ENCODE measurements at regions not wholly inside any gene's neighbourhood (a gene's known extent, or its start where the extent isn't known, plus 50 kb on each side); places are given as distances from the start of the nearest gene placed in this dataset.

DNA sequence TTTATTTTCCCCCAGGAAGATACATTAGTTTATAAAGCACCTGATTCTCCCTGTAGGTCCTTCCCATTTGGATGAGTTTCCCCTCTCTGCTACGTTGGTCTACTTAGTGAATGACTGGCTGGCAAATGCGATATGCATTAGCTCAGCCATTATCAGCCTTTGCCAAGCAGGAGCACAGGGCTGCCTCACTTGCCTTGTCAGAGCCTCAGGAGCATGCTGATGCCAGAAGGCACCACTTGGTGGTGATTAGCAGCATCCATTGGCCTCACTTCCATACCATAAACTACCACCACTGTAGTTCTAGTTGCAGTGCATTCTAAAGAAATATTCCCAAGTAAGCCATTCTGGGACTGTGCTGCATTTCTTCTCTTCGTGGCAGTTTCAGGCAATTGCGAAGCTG is 442.8 kb upstream of the CHST9 start:
- Histone ChIP-seq H3K27me3 (no peaks in the 10 kb centered on the region), H3K4me3 (ENCODE audit: low read depth in 1 of 2, low read length in 1 of 2) (no peak overlapping the region), H3K36me3 (no peaks in the 10 kb centered on the region), H3K9me3 (no peaks in the 10 kb centered on the region), H3K4me1 (ENCODE audit: control insufficient read depth in 1 of 2, insufficient read depth in 1 of 2, low read depth in 1 of 2, low read length in 1 of 2) (no peaks in the 10 kb centered on the region), H3K27ac (no peak overlapping the region)
- TF ChIP-seq, protein P1, sequence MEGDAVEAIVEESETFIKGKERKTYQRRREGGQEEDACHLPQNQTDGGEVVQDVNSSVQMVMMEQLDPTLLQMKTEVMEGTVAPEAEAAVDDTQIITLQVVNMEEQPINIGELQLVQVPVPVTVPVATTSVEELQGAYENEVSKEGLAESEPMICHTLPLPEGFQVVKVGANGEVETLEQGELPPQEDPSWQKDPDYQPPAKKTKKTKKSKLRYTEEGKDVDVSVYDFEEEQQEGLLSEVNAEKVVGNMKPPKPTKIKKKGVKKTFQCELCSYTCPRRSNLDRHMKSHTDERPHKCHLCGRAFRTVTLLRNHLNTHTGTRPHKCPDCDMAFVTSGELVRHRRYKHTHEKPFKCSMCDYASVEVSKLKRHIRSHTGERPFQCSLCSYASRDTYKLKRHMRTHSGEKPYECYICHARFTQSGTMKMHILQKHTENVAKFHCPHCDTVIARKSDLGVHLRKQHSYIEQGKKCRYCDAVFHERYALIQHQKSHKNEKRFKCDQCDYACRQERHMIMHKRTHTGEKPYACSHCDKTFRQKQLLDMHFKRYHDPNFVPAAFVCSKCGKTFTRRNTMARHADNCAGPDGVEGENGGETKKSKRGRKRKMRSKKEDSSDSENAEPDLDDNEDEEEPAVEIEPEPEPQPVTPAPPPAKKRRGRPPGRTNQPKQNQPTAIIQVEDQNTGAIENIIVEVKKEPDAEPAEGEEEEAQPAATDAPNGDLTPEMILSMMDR (IDR thresholded peaks at IDR 0.05): no peak

DNA sequence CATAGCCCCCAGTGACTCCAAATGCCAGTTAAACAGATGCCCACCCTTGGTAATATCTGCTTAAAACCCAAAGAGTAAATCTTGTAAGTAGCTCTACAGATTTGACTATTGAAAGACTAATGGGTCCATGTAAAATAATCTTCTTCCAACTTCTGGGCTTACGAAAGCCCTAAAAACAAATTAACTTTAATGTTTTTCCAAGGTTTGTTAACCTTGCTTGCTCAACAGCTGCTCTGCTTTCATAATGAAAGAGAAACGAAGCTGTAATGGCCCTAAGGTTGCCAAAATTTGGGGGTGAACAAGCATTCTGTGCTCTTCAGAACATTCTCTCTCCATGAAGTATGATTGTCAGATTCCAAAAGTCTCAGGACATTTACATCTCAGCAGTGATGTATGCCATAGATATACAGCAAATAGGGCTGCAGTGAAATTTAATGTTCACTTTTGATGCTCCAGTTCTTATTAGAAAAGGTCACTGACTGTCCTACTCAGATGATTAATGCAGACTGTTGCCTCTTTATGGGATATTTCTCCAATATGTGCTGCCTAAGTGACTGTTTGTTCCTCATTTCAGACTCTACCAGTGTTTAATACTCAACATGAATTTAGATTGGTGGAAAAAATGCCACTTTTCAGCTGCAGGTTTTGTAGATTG is 436.3 kb upstream of the CHST9 start:
- no peaks in the 10 kb centered on the region for H3K9me3 ChIP-seq
- no peaks in the 10 kb centered on the region for H3K36me3 ChIP-seq
- no peaks in the 10 kb centered on the region for H3K27me3 ChIP-seq
- H3K4me1 ChIP-seq (ENCODE audit: control insufficient read depth in 1 of 2, insufficient read depth in 1 of 2, low read depth in 1 of 2, low read length in 1 of 2): no peaks in the 10 kb centered on the region
- no peak overlapping the region for H3K4me3 ChIP-seq (ENCODE audit: low read depth in 1 of 2, low read length in 1 of 2)
- TF ChIP-seq, protein P1 (IDR thresholded peaks at IDR 0.05): no peak
- H3K27ac ChIP-seq: no peak overlapping the region

DNA sequence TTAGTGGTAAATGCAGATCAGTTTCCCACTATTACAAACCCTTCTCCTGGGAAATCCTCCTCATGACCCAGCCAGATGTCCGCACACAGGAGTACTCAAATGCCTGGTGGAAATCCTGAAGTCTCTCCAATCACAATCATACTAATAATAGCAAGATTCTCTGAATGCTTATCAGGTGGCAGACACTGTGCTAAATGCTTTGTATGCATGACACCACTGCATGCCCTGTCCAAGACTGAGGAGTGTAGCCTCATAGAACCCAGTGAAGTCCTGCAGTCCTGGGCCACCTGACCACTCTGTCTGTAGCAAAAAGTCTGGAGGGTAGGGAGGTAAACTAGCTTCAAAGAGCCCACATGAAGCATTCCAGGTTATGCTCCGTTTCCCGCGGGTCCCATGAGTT is 434.8 kb upstream of the CHST9 start:
- Histone ChIP-seq H3K9me3 (no peaks in the 10 kb centered on the region), H3K27ac (no peak overlapping the region), H3K27me3 (no peaks in the 10 kb centered on the region), H3K4me3 (ENCODE audit: low read depth in 1 of 2, low read length in 1 of 2) (no peak overlapping the region), H3K4me1 (ENCODE audit: control insufficient read depth in 1 of 2, insufficient read depth in 1 of 2, low read depth in 1 of 2, low read length in 1 of 2) (no peaks in the 10 kb centered on the region), H3K36me3 (no peaks in the 10 kb centered on the region)
- TF ChIP-seq, protein P1 (IDR thresholded peaks at IDR 0.05): no peak

GRCh38 chr18:27619090-27619772 is 434.1 kb upstream of the CHST9 start:
- H3K4me1 ChIP-seq (ENCODE audit: control insufficient read depth in 1 of 2, insufficient read depth in 1 of 2, low read depth in 1 of 2, low read length in 1 of 2): no peaks in the 10 kb centered on the region
- H3K27ac ChIP-seq: no peak overlapping the region
- H3K4me3 ChIP-seq (ENCODE audit: low read depth in 1 of 2, low read length in 1 of 2): no peak overlapping the region
- TF ChIP-seq, protein P1 (IDR thresholded peaks at IDR 0.05): no peak
- H3K27me3 ChIP-seq: no peaks in the 10 kb centered on the region
- no peaks in the 10 kb centered on the region for H3K9me3 ChIP-seq
- H3K36me3 ChIP-seq: no peaks in the 10 kb centered on the region

GRCh38 chr18:27616324-27616723 is 431.2 kb upstream of the CHST9 start:
- no peak overlapping the region for H3K4me3 ChIP-seq (ENCODE audit: low read depth in 1 of 2, low read length in 1 of 2)
- TF ChIP-seq, protein P1 (IDR thresholded peaks at IDR 0.05): no peak
- no peaks in the 10 kb centered on the region for H3K27me3 ChIP-seq
- H3K27ac ChIP-seq: no peak overlapping the region
- no peaks in the 10 kb centered on the region for H3K9me3 ChIP-seq
- no peaks in the 10 kb centered on the region for H3K4me1 ChIP-seq (ENCODE audit: control insufficient read depth in 1 of 2, insufficient read depth in 1 of 2, low read depth in 1 of 2, low read length in 1 of 2)
- H3K36me3 ChIP-seq: no peaks in the 10 kb centered on the region
